HG03378 (cell line): ENCODE measurements at regions not wholly inside any gene's neighbourhood (a gene's known extent, or its start where the extent isn't known, plus 50 kb on each side); places are given as distances from the start of the nearest gene placed in this dataset.
"Not testable (repeated sequence)": the region's sequence is repeated elsewhere in the genome, so short reads cannot be mapped to it uniquely, and the experiment has no call there.

Source experiments
- ATAC-seq: cut with Tn5 transposase; IDR thresholded peaks from one replicate; pipeline ENCODE4 v1.9.1; 2021; ENCODE audit warnings: mild to moderate bottlenecking, moderate library complexity; ENCODE audit not compliant: unreplicated experiment

- no peak for ATAC-seq
Observed at GRCh38 chr10:62694537-62695126, 109.9 kb upstream of the ADO start.

GRCh38 chr10:62696798-62697197, 107.7 kb upstream of the ADO start:
- no peak for ATAC-seq

GRCh38 chr10:62699148-62699547, 105.4 kb upstream of the ADO start:
- no peak for ATAC-seq

- ATAC-seq, result not testable (repeated sequence)
Observed at GRCh38 chr10:62704121-62704520, 100.4 kb upstream of the ADO start.

- no peak for ATAC-seq
Observed at GRCh38 chr10:62705789-62706188, 98.7 kb upstream of the ADO start.

- peak; percentile 81 for ATAC-seq
Observed at GRCh38 chr10:62707810-62708209, 96.7 kb upstream of the ADO start.

GRCh38 chr10:62708569-62708968, 96.0 kb upstream of the ADO start:
- no peak for ATAC-seq

GRCh38 chr10:62709200-62709599, 95.3 kb upstream of the ADO start:
- ATAC-seq, result no peak

- ATAC-seq, result peak; percentile 48
Observed at GRCh38 chr10:62710182-62710581, 94.3 kb upstream of the ADO start.

GRCh38 chr10:62715383-62715782, 89.1 kb upstream of the ADO start:
- no peak for ATAC-seq

GRCh38 chr10:62718585-62718984, 85.9 kb upstream of the ADO start:
- ATAC-seq, result no peak

- no peak for ATAC-seq
Observed at GRCh38 chr10:62719061-62719460, 85.5 kb upstream of the ADO start.

- ATAC-seq, result no peak
Observed at GRCh38 chr10:62721687-62722086, 82.8 kb upstream of the ADO start.

- no peak for ATAC-seq
Observed at GRCh38 chr10:62723375-62723774, 81.1 kb upstream of the ADO start.

GRCh38 chr10:62724465-62724864, 80.1 kb upstream of the ADO start:
- ATAC-seq, result no peak

GRCh38 chr10:62726142-62726541, 78.4 kb upstream of the ADO start:
- peak; percentile 98 for ATAC-seq

GRCh38 chr10:62726638-62727037, 77.9 kb upstream of the ADO start:
- no peak for ATAC-seq

GRCh38 chr10:62727934-62728333, 76.6 kb upstream of the ADO start:
- no peak for ATAC-seq

- no peak for ATAC-seq
Observed at GRCh38 chr10:62728479-62728878, 76.0 kb upstream of the ADO start.

- peak; percentile 82 for ATAC-seq
Observed at GRCh38 chr10:62732841-62733653, 71.5 kb upstream of the ADO start.

- no peak for ATAC-seq
Observed at GRCh38 chr10:62733654-62734293, 70.7 kb upstream of the ADO start.
